ENCODE measurements at regions not wholly inside any gene's neighbourhood (a gene's known extent, or its start where the extent isn't known, plus 50 kb on each side); places are given as distances from the start of the nearest gene placed in this dataset.

- TF ChIP-seq ARNT (IDR thresholded peaks at IDR 0.05) (no peak), ELF3 (CRISPR knock-in tag; IDR thresholded peaks at IDR 0.05) (no peak), KLF9 (CRISPR knock-in tag; IDR thresholded peaks at IDR 0.05; ENCODE audit: low read depth) (no peak), KDM5B (CRISPR knock-in tag; IDR thresholded peaks at IDR 0.05; ENCODE audit: borderline replicate concordance) (no peak), KLF13 (CRISPR knock-in tag; IDR thresholded peaks at IDR 0.05) (no peak), ZNF570 (CRISPR knock-in tag; IDR thresholded peaks at IDR 0.05; ENCODE audit: borderline replicate concordance) (no peak), ARNTL (CRISPR knock-in tag; IDR thresholded peaks at IDR 0.05) (no peak)
- TF ChIP-seq, protein P1, sequence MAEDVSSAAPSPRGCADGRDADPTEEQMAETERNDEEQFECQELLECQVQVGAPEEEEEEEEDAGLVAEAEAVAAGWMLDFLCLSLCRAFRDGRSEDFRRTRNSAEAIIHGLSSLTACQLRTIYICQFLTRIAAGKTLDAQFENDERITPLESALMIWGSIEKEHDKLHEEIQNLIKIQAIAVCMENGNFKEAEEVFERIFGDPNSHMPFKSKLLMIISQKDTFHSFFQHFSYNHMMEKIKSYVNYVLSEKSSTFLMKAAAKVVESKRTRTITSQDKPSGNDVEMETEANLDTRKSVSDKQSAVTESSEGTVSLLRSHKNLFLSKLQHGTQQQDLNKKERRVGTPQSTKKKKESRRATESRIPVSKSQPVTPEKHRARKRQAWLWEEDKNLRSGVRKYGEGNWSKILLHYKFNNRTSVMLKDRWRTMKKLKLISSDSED (CRISPR knock-in tag; IDR thresholded peaks at IDR 0.05), result no peak
- TF ChIP-seq, protein P2, sequence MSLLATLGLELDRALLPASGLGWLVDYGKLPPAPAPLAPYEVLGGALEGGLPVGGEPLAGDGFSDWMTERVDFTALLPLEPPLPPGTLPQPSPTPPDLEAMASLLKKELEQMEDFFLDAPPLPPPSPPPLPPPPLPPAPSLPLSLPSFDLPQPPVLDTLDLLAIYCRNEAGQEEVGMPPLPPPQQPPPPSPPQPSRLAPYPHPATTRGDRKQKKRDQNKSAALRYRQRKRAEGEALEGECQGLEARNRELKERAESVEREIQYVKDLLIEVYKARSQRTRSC (CRISPR knock-in tag; IDR thresholded peaks at IDR 0.05; ENCODE audit: low read depth), result no peak
- TF ChIP-seq, protein P3, sequence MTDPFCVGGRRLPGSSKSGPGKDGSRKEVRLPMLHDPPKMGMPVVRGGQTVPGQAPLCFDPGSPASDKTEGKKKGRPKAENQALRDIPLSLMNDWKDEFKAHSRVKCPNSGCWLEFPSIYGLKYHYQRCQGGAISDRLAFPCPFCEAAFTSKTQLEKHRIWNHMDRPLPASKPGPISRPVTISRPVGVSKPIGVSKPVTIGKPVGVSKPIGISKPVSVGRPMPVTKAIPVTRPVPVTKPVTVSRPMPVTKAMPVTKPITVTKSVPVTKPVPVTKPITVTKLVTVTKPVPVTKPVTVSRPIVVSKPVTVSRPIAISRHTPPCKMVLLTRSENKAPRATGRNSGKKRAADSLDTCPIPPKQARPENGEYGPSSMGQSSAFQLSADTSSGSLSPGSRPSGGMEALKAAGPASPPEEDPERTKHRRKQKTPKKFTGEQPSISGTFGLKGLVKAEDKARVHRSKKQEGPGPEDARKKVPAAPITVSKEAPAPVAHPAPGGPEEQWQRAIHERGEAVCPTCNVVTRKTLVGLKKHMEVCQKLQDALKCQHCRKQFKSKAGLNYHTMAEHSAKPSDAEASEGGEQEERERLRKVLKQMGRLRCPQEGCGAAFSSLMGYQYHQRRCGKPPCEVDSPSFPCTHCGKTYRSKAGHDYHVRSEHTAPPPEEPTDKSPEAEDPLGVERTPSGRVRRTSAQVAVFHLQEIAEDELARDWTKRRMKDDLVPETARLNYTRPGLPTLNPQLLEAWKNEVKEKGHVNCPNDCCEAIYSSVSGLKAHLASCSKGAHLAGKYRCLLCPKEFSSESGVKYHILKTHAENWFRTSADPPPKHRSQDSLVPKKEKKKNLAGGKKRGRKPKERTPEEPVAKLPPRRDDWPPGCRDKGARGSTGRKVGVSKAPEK (CRISPR knock-in tag; IDR thresholded peaks at IDR 0.05; ENCODE audit: borderline replicate concordance), result no peak
Observed at GRCh38 chr11:109745996-109746625, 324.1 kb downstream of the C11orf87 start (continued).

Measured in HepG2 (cell line).